Astrocyte (in vitro differentiated cells and primary cell): ENCODE measurements at regions not wholly inside any gene's neighbourhood (a gene's known extent, or its start where the extent isn't known, plus 50 kb on each side); places are given as distances from the start of the nearest gene placed in this dataset.

Experiments used
- EZH2 ChIP-seq: IDR thresholded peaks from 2 replicates; pipeline ENCODE4 v1.6.1; 2012; ENCODE audit warnings: mild to moderate bottlenecking, low read length, inconsistent platforms; ENCODE audit not compliant: insufficient read depth
- TF ChIP-seq, protein P1 (sequence below): IDR thresholded peaks from 2 replicates; pipeline ENCODE4 v1.5.1; 2011; ENCODE audit warnings: low read depth, mild to moderate bottlenecking, inconsistent platforms, low read length, moderate library complexity; ENCODE audit not compliant: insufficient read depth

DNA sequence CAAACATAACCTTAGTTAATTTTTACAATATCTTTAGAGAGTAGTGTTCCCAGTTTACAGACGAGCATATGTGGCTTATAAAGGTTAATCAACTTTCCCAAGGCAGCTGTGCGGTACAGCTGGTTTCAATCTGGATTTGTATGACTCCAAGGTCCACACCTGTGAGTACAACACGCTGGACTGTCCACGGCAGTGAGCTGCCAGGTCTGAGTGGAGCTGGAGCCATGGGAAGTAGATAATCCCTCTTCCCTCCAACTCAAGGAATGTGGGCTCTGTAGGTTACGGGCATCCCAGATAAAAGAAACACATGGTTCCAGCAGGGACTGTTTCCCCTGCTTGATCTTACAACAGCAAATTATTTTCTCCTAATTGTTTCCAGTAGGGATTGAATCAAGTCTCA, 102.2 kb downstream of the SOD2 start:
- TF ChIP-seq, protein P1, sequence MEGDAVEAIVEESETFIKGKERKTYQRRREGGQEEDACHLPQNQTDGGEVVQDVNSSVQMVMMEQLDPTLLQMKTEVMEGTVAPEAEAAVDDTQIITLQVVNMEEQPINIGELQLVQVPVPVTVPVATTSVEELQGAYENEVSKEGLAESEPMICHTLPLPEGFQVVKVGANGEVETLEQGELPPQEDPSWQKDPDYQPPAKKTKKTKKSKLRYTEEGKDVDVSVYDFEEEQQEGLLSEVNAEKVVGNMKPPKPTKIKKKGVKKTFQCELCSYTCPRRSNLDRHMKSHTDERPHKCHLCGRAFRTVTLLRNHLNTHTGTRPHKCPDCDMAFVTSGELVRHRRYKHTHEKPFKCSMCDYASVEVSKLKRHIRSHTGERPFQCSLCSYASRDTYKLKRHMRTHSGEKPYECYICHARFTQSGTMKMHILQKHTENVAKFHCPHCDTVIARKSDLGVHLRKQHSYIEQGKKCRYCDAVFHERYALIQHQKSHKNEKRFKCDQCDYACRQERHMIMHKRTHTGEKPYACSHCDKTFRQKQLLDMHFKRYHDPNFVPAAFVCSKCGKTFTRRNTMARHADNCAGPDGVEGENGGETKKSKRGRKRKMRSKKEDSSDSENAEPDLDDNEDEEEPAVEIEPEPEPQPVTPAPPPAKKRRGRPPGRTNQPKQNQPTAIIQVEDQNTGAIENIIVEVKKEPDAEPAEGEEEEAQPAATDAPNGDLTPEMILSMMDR, result no peak
- TF ChIP-seq EZH2, result no peak
